ENCODE measurements at regions not wholly inside any gene's neighbourhood (a gene's known extent, or its start where the extent isn't known, plus 50 kb on each side); places are given as distances from the start of the nearest gene placed in this dataset.
"Not testable (repeated sequence)": the region's sequence is repeated elsewhere in the genome, so short reads cannot be mapped to it uniquely, and the experiment has no call there.

- DNase-seq (ENCODE audit: low read depth) = no peak
- no peak overlapping the region for H3K4me3 ChIP-seq (ENCODE audit: low read depth, low read length)
- TF ChIP-seq, protein P1, sequence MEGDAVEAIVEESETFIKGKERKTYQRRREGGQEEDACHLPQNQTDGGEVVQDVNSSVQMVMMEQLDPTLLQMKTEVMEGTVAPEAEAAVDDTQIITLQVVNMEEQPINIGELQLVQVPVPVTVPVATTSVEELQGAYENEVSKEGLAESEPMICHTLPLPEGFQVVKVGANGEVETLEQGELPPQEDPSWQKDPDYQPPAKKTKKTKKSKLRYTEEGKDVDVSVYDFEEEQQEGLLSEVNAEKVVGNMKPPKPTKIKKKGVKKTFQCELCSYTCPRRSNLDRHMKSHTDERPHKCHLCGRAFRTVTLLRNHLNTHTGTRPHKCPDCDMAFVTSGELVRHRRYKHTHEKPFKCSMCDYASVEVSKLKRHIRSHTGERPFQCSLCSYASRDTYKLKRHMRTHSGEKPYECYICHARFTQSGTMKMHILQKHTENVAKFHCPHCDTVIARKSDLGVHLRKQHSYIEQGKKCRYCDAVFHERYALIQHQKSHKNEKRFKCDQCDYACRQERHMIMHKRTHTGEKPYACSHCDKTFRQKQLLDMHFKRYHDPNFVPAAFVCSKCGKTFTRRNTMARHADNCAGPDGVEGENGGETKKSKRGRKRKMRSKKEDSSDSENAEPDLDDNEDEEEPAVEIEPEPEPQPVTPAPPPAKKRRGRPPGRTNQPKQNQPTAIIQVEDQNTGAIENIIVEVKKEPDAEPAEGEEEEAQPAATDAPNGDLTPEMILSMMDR (conservative IDR thresholded peaks at IDR 0.05; ENCODE audit: low read depth, low read length) = no peak
Measured at GRCh38 chr9:102428305-102428704, 566.8 kb upstream of the CYLC2 start.

DNA sequence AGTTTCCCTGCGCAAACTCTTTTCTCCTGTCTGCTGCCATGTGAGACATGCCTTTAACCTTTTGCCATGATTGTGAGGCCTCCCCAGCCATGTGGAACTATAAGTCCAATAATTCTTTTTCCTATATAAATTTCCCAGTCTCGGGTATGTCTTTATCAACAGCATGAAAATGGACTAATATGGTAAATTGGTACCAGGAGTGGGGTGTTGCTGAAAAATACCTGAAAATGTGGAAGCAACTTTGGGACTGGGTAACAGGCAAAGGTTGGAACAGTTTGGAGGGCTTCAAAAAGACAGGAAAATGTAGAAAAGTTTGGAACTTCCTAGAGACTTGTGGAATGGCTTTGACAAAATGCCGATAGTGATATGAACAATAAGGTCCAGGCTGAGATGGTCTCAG is 578.9 kb upstream of the CYLC2 start:
- DNase-seq (ENCODE audit: low read depth); H3K4me3 ChIP-seq (ENCODE audit: low read depth, low read length): not testable (repeated sequence)

DNA sequence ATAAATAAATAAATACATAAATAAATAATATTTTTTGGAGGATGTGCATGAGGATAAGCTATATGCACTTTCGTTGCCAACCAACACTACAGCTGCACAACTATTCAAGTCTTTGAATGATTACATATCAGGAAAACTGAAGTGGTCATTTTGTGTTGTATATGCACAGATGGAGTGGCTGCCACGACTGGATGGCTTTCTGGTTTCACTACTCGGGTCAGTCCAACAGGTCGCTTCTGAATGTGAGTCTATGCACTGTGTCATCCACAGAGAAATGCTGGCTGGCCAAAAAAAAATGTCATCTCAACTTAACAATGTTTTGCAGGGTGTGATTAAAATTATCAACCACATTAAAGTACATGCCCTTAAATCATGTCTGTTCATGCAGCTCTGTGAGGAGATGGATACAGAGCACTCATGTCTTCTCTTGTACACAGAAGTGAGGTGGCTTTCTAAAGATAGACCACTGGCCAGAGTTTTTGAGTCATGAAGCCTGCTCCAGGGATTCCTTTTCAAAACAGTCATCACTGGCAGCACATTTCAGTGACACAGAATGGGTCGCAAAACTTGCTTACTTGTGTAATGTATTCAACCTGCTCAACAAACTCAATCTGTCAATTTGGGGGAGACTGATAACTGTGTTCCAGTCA is 589.8 kb upstream of the CYLC2 start:
- H3K4me3 ChIP-seq (ENCODE audit: low read depth, low read length) = no peak overlapping the region
- TF ChIP-seq, protein P1 (conservative IDR thresholded peaks at IDR 0.05; ENCODE audit: low read depth, low read length) = no peak
- DNase-seq (ENCODE audit: low read depth) = no peak

GRCh38 chr9:102403514-102403913 is 591.6 kb upstream of the CYLC2 start:
- no peak overlapping the region for H3K4me3 ChIP-seq (ENCODE audit: low read depth, low read length)
- TF ChIP-seq, protein P1 (conservative IDR thresholded peaks at IDR 0.05; ENCODE audit: low read depth, low read length) = no peak
- no peak for DNase-seq (ENCODE audit: low read depth)

DNA sequence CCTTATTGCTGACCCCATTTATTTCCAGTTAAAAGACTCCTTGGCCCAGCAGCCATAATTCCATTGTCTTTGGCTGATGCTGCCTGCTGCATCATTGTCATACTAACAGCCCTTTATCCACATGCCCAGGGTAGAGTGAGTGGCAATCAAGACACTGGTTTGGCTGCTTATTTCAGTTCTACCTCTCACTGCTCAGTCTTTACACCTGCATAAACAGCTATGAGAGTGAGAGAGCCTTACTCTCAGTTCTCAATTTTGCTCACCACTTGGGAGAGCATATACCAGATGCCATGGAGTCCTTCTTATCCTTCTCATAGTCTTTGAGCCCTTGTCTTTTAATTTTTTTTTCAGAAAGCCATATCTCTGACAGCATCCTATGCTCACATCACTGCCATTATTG is 596.9 kb upstream of the CYLC2 start:
- TF ChIP-seq, protein P1 (conservative IDR thresholded peaks at IDR 0.05; ENCODE audit: low read depth, low read length) = no peak
- no peak overlapping the region for H3K4me3 ChIP-seq (ENCODE audit: low read depth, low read length)
- no peak for DNase-seq (ENCODE audit: low read depth)

GRCh38 chr9:102385620-102386019 is 609.5 kb upstream of the CYLC2 start:
- DNase-seq (ENCODE audit: low read depth) = not testable (repeated sequence)

GRCh38 chr9:102362470-102363132 is 624.2 kb upstream of the GRIN3A start:
- no peak overlapping the region for H3K4me3 ChIP-seq (ENCODE audit: low read depth, low read length)
- TF ChIP-seq, protein P1 (conservative IDR thresholded peaks at IDR 0.05; ENCODE audit: low read depth, low read length) = no peak
- no peak for DNase-seq (ENCODE audit: low read depth)

More at GRCh38 chr9:102385620-102386019, 609.5 kb upstream of the CYLC2 start:
- not testable (repeated sequence) for H3K4me3 ChIP-seq (ENCODE audit: low read depth, low read length)

GRCh38 chr9:102360846-102361245 is 622.4 kb upstream of the GRIN3A start:
- TF ChIP-seq, protein P1 (conservative IDR thresholded peaks at IDR 0.05; ENCODE audit: low read depth, low read length) = no peak
- H3K4me3 ChIP-seq (ENCODE audit: low read depth, low read length) = no peak overlapping the region

More at GRCh38 chr9:102360846-102361245, 622.4 kb upstream of the GRIN3A start:
- DNase-seq (ENCODE audit: low read depth) = no peak
